ENCODE measurements at regions not wholly inside any gene's neighbourhood (a gene's known extent, or its start where the extent isn't known, plus 50 kb on each side); places are given as distances from the start of the nearest gene placed in this dataset.
"Not testable (repeated sequence)": the region's sequence is repeated elsewhere in the genome, so short reads cannot be mapped to it uniquely, and the experiment has no call there.

- ATAC-seq = no peak
Measured at GRCh38 chr4:38326499-38326898, 337.5 kb upstream of the KLF3 start.

GRCh38 chr4:38327174-38327573, 336.8 kb upstream of the KLF3 start:
- Mint-ChIP-seq H3K9me3 (peaks cover 0 to 8% of the 10 kb centered on the region in 2 donors), H3K27ac (no peak overlapping the region), H3K36me3 (peaks cover 9 to 28% of the 10 kb centered on the region in 2 donors)
- ATAC-seq (no peak), DNase-seq (ENCODE audit: low spot score in 2 of 2) (no peak)

More at GRCh38 chr4:38326499-38326898, 337.5 kb upstream of the KLF3 start:
- Mint-ChIP-seq H3K27ac (no peak overlapping the region), H3K9me3 (peaks cover 0 to 12% of the 10 kb centered on the region in 2 donors), H3K36me3 (peaks cover 12 to 28% of the 10 kb centered on the region in 2 donors)
- no peak for DNase-seq (ENCODE audit: low spot score in 2 of 2)

- Mint-ChIP-seq H3K9me3 (peaks cover 0 to 1% of the 10 kb centered on the region in 2 donors), H3K27ac (no peak overlapping the region), H3K36me3 (peaks cover 3 to 22% of the 10 kb centered on the region in 2 donors)
- peak; percentile 60 to 80 for ATAC-seq
- DNase-seq (ENCODE audit: low spot score in 2 of 2) = no peak
Measured at GRCh38 chr4:38328989-38329729, 334.8 kb upstream of the KLF3 start.

- no peak for ATAC-seq
- no peak overlapping the region for H3K27ac Mint-ChIP-seq
- peaks cover 0 to 18% of the 10 kb centered on the region in 2 donors for H3K36me3 Mint-ChIP-seq
- no peak for DNase-seq (ENCODE audit: low spot score in 2 of 2)
- H3K9me3 Mint-ChIP-seq = no peaks in the 10 kb centered on the region
Measured at GRCh38 chr4:38330321-38330720, 333.7 kb upstream of the KLF3 start.

GRCh38 chr4:38330936-38331335, 333.1 kb upstream of the KLF3 start:
- Mint-ChIP-seq H3K27ac (no peak overlapping the region), H3K9me3 (no peaks in the 10 kb centered on the region), H3K36me3 (peaks cover 0 to 20% of the 10 kb centered on the region in 2 donors)
- DNase-seq (ENCODE audit: low spot score in 2 of 2) = no peak
- ATAC-seq = peak in 1 of 2 donors; percentile 23

- H3K36me3 Mint-ChIP-seq = peaks cover 2 to 13% of the 10 kb centered on the region in 2 donors
- H3K27ac Mint-ChIP-seq = no peak overlapping the region
- ATAC-seq (no peak), DNase-seq (ENCODE audit: low spot score in 2 of 2) (no peak)
- H3K9me3 Mint-ChIP-seq = peaks cover 0 to under 1% of the 10 kb centered on the region in 2 donors
Measured at GRCh38 chr4:38332699-38333098, 331.3 kb upstream of the KLF3 start.

GRCh38 chr4:38333219-38333618, 330.8 kb upstream of the KLF3 start:
- H3K9me3 Mint-ChIP-seq = peaks cover 4 to 6% of the 10 kb centered on the region in 2 donors
- ATAC-seq = peak in 1 of 2 donors; percentile 43
- H3K36me3 Mint-ChIP-seq = peaks cover 7 to 18% of the 10 kb centered on the region in 2 donors
- no peak overlapping the region for H3K27ac Mint-ChIP-seq
- DNase-seq (ENCODE audit: low spot score in 2 of 2) = no peak

GRCh38 chr4:38334791-38335190, 329.2 kb upstream of the KLF3 start:
- Mint-ChIP-seq H3K27ac (no peak overlapping the region), H3K36me3 (peaks cover 18 to 34% of the 10 kb centered on the region in 2 donors), H3K9me3 (peaks cover 9 to 17% of the 10 kb centered on the region in 2 donors)
- DNase-seq (ENCODE audit: low spot score in 2 of 2) (no peak), ATAC-seq (no peak)

GRCh38 chr4:38338939-38339338, 325.1 kb upstream of the KLF3 start:
- peaks cover 9 to 17% of the 10 kb centered on the region in 2 donors for H3K9me3 Mint-ChIP-seq
- H3K36me3 Mint-ChIP-seq = peaks cover 18 to 41% of the 10 kb centered on the region in 2 donors
- not testable (repeated sequence) for ATAC-seq; DNase-seq (ENCODE audit: low spot score in 2 of 2); H3K27ac Mint-ChIP-seq

- DNase-seq (ENCODE audit: low spot score in 2 of 2) (no peak), ATAC-seq (no peak)
- Mint-ChIP-seq H3K27ac (no peak overlapping the region), H3K9me3 (peaks cover 20 to 39% of the 10 kb centered on the region in 2 donors), H3K36me3 (peaks cover 37 to 53% of the 10 kb centered on the region in 2 donors)
Measured at GRCh38 chr4:38343608-38344007, 320.4 kb upstream of the KLF3 start.

GRCh38 chr4:38344929-38345328, 319.1 kb upstream of the KLF3 start:
- no peak for ATAC-seq
- Mint-ChIP-seq H3K9me3 (peaks cover 19 to 32% of the 10 kb centered on the region in 2 donors), H3K27ac (no peak overlapping the region), H3K36me3 (peaks cover 29 to 43% of the 10 kb centered on the region in 2 donors)
- DNase-seq (ENCODE audit: low spot score in 2 of 2) = no peak

- Mint-ChIP-seq H3K27ac (no peak overlapping the region), H3K9me3 (peaks cover 20 to 44% of the 10 kb centered on the region in 2 donors), H3K36me3 (peaks cover 40 to 58% of the 10 kb centered on the region in 2 donors)
- DNase-seq (ENCODE audit: low spot score in 2 of 2) (no peak), ATAC-seq (no peak)
Measured at GRCh38 chr4:38347251-38347650, 316.7 kb upstream of the KLF3 start.

- no peak for ATAC-seq
Measured at GRCh38 chr4:38354421-38354820, 309.6 kb upstream of the KLF3 start.

GRCh38 chr4:38354872-38355271, 309.1 kb upstream of the KLF3 start:
- Mint-ChIP-seq H3K27ac (no peak overlapping the region), H3K36me3 (peaks cover 24 to 36% of the 10 kb centered on the region in 2 donors), H3K9me3 (peaks cover 13 to 22% of the 10 kb centered on the region in 2 donors)
- DNase-seq (ENCODE audit: low spot score in 2 of 2) (no peak), ATAC-seq (no peak)

More at GRCh38 chr4:38354421-38354820, 309.6 kb upstream of the KLF3 start:
- Mint-ChIP-seq H3K27ac (no peak overlapping the region), H3K9me3 (peaks cover 13 to 22% of the 10 kb centered on the region in 2 donors), H3K36me3 (peaks cover 24 to 38% of the 10 kb centered on the region in 2 donors)
- DNase-seq (ENCODE audit: low spot score in 2 of 2) = no peak

- ATAC-seq = no peak
- H3K9me3 Mint-ChIP-seq = peaks cover 12 to 13% of the 10 kb centered on the region in 2 donors
- no peak for DNase-seq (ENCODE audit: low spot score in 2 of 2)
- H3K36me3 Mint-ChIP-seq = peaks cover 16 to 19% of the 10 kb centered on the region in 2 donors
- no peak overlapping the region for H3K27ac Mint-ChIP-seq
Measured at GRCh38 chr4:38356686-38357085, 307.3 kb upstream of the KLF3 start.

GRCh38 chr4:38357546-38357945, 306.5 kb upstream of the KLF3 start:
- peaks cover 7 to 9% of the 10 kb centered on the region in 2 donors for H3K9me3 Mint-ChIP-seq

GRCh38 chr4:38359113-38359512, 304.9 kb upstream of the KLF3 start:
- Mint-ChIP-seq H3K27ac (peak overlapping the region; percentile 38 to 67), H3K9me3 (peaks cover 5% of the 10 kb centered on the region in 2 donors), H3K36me3 (no peaks in the 10 kb centered on the region)
- DNase-seq (ENCODE audit: low spot score in 2 of 2) (no peak), ATAC-seq (peak in 1 of 2 donors; percentile 60)

More at GRCh38 chr4:38357546-38357945, 306.5 kb upstream of the KLF3 start:
- Mint-ChIP-seq H3K27ac (no peak overlapping the region), H3K36me3 (peaks cover 10 to 12% of the 10 kb centered on the region in 2 donors)
- no peak for DNase-seq (ENCODE audit: low spot score in 2 of 2)
- no peak for ATAC-seq

- Mint-ChIP-seq H3K9me3 (peaks cover under 1 to 5% of the 10 kb centered on the region in 2 donors), H3K36me3 (no peaks in the 10 kb centered on the region), H3K27ac (no peak overlapping the region)
- ATAC-seq (no peak), DNase-seq (ENCODE audit: low spot score in 2 of 2) (no peak)
Measured at GRCh38 chr4:38360201-38360600, 303.8 kb upstream of the KLF3 start.
